ENCODE measurements at regions not wholly inside any gene's neighbourhood (a gene's known extent, or its start where the extent isn't known, plus 50 kb on each side); places are given as distances from the start of the nearest gene placed in this dataset.
"Not testable (repeated sequence)": the region's sequence is repeated elsewhere in the genome, so short reads cannot be mapped to it uniquely, and the experiment has no call there.

DNA sequence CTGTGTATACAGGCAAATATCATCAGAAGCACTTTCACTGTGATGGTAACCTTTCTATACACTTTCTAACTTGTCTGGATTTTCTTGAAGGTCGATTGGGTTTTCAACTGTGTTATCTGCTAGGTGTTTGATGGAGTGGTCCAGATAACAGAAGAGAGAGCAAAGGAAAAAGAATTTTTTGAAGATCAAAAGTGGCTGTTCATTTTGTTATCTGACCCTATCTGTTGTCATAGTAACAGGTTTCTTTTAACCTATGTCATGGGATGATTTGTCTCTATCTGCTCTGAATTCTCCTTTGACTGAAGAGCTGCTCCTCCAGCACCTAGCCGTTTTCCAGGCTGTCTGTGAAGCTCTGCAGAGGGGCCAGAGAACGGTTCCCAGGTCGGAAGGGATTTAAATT, 77.8 kb upstream of the IRX2 start:
- DNase-seq: no peak

GRCh38 chr5:2818936-2819335, 67.5 kb upstream of the IRX2 start:
- DNase-seq: no peak

- DNase-seq: no peak
These were observed 65.6 kb upstream of the IRX2 start for GRCh38 chr5:2817031-2817603.

DNA sequence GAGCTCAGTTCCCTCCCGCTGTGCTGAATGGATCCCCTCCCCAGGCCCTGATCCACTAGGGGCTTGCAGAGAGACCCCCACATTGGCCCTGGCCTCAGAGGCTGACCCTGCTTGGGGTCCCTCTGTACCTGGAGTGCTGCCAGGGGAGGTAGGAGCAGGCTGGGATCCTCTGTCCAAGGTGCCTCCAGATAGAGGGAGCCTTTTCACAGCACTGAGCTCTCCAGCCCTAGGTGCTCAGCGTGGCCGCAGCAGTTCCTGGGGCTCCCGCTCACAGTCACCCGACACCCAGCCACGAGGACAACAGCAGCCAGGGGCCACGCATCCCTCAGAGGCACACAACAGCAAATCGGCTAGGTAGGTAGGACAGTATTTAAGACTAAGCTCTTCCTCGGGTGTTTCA, 62.2 kb upstream of the IRX2 start:
- no peak for DNase-seq

DNA sequence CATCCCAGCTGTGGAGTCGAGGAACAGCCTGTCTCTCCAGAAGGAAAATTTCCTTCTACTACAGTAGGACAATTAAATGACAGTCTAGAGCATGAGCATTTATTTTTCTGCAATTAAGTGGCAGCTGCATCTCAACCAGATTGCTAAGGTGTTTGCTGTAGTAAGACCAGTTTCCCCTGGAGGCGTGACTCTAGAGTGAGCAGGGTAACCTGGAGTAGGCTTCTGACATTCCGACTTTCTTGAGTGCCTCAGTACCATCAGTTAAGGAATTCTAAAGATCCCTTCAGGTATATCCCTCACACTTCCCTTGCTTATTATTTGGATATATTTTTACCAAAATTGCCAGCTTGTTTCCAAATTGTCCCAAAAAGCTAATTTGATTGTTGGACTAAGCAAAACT, 59.2 kb upstream of the IRX2 start:
- DNase-seq: no peak

GRCh38 chr5:2807244-2807643, 55.8 kb upstream of the IRX2 start:
- DNase-seq: not testable (repeated sequence)

- DNase-seq: no peak
These were observed 54.7 kb upstream of the IRX2 start for GRCh38 chr5:2806176-2806575.

DNA sequence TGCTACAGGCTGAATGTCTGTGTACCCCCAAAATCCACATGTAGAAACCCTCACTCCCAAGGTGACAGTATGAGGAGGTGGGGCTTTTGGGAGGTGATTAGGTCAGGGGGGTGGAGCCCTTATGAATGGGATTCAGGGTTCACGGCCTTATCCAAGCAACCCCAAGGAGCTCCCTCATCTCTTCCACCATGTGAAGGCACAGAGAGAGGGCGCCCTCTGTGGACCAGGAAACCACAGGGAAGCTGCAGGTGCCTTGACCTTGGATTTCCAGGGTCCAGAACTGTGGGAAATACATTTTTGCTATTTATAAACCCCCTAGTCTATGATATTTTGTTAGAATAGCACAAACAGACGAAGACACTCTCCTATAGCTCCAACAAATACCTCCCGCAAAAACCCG, 53.6 kb upstream of the IRX2 start:
- DNase-seq: no peak

DNA sequence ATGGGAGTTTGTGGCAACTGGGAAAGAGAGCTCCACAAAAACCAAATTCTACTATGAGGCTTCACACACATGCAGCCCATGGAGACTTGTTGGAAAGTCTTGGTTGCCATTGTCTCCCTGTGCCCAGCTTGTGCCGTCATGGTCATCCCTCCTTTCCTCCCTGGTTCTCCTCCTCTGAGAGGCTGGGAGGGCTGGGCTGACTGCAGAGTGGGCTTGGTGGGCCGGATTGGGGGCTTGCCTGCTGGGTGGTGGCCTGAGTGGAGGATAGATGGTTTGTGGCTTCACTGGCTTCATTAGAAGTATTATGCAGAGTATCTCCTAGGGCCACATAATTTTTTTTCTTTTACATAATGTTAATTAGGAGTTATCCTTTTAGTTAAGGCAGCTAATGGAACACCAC, 52.3 kb upstream of the IRX2 start:
- DNase-seq: no peak

- no peak for DNase-seq
These were observed 51.4 kb upstream of the IRX2 start for GRCh38 chr5:2802693-2803365.

GRCh38 chr5:2801577-2802525, 50.4 kb upstream of the IRX2 start:
- no peak for DNase-seq

Measured in T-helper 2 cell (primary cell).